ENCODE measurements at regions not wholly inside any gene's neighbourhood (a gene's known extent, or its start where the extent isn't known, plus 50 kb on each side); places are given as distances from the start of the nearest gene placed in this dataset.

DNA sequence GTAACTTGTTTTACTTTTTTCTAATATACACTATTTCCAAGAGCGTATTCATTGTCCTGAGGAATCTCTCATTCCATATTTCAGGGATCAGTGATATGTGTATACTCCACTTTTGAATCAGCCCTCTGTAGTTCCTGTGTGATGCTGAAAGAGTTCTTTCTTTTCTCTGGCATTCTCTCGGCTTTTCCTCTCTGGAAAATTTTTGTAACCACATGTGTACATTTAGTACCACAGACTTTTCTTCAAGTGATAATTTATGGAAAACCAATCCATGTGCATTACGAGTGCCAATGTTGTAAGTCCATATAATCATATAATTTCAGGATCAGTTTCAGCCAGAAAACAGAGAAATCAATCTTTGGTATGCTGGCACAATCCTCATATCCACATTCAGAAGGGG, 102.2 kb upstream of the MBNL2 start:
- Histone ChIP-seq H3K27me3 (ENCODE audit: control insufficient read depth in 1 of 2, insufficient read depth in 2 of 2, low read length in 2 of 2) (no peaks in the 10 kb centered on the region), H3K4me1 (ENCODE audit: control insufficient read depth in 2 of 2, insufficient read depth in 2 of 2, low read length in 1 of 2) (peaks cover 2% of the 10 kb centered on the region in 2 donors), H3K4me3 (ENCODE audit: low read depth in 1 of 2, low read length in 2 of 2) (no peak overlapping the region), H3K36me3 (ENCODE audit: control insufficient read depth in 2 of 2, insufficient read depth in 2 of 2, low read length in 1 of 2) (no peaks in the 10 kb centered on the region), H3K9me3 (ENCODE audit: control insufficient read depth in 2 of 2, insufficient read depth in 1 of 2, low read depth in 1 of 2, low read length in 1 of 2) (no peaks in the 10 kb centered on the region), H3K27ac (ENCODE audit: low read depth in 2 of 2, low read length in 1 of 2) (no peak overlapping the region)
- 79 to 82% methylated on average over 3 of the region's 3 CpGs for WGBS, 2 donors

DNA sequence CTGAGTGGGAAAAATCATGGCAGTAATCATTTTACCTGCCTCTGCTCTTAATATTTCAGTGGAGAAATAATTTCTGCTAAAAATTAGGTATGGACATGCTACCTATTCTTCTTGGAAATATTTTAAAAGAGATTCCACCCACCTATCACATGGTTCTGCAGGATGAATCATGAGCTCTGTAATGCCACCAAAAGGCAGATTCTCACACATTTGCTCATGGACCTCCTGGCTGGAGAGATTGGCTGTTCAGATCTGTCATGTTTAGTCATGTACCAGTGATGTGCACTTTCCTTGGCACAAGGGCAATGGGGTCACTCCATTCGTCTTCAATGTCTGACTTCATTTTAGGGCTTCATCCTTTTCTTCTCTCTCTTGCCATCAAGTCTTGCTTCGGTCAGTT, 101.8 kb upstream of the MBNL2 start:
- no peak overlapping the region for H3K4me3 ChIP-seq (ENCODE audit: low read depth in 1 of 2, low read length in 2 of 2)
- peaks cover 2 to 3% of the 10 kb centered on the region in 2 donors for H3K4me1 ChIP-seq (ENCODE audit: control insufficient read depth in 2 of 2, insufficient read depth in 2 of 2, low read length in 1 of 2)
- no peaks in the 10 kb centered on the region for H3K36me3 ChIP-seq (ENCODE audit: control insufficient read depth in 2 of 2, insufficient read depth in 2 of 2, low read length in 1 of 2)
- H3K9me3 ChIP-seq (ENCODE audit: control insufficient read depth in 2 of 2, insufficient read depth in 1 of 2, low read depth in 1 of 2, low read length in 1 of 2): no peaks in the 10 kb centered on the region
- no peaks in the 10 kb centered on the region for H3K27me3 ChIP-seq (ENCODE audit: control insufficient read depth in 1 of 2, insufficient read depth in 2 of 2, low read length in 2 of 2)
- peak overlapping the region in 1 of 2 donors; percentile 29 for H3K27ac ChIP-seq (ENCODE audit: low read depth in 2 of 2, low read length in 1 of 2)
- WGBS, 2 donors: 71 to 74% methylated on average over 2 of the region's 2 CpGs

DNA sequence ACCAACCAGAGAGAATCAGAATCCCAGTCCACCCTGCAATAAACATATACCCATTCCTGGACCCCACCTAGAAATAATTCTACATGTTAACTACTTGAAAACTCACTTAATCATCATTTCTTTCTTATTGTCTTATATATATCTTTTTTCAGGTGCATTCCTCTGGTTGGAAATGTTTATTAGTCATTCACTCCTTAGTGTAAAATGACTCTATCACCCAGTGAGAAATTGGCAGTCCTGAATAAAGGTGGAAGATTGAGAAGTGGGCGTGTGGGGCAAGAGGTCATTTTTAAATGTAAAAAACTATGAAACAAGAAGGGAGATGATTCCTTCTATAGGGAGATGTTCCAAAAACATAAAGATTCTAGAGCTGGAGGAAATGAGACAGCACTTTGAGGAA, 101.2 kb upstream of the MBNL2 start:
- Histone ChIP-seq H3K36me3 (ENCODE audit: control insufficient read depth in 2 of 2, insufficient read depth in 2 of 2, low read length in 1 of 2) (no peaks in the 10 kb centered on the region), H3K27ac (ENCODE audit: low read depth in 2 of 2, low read length in 1 of 2) (no peak overlapping the region), H3K9me3 (ENCODE audit: control insufficient read depth in 2 of 2, insufficient read depth in 1 of 2, low read depth in 1 of 2, low read length in 1 of 2) (no peaks in the 10 kb centered on the region), H3K4me1 (ENCODE audit: control insufficient read depth in 2 of 2, insufficient read depth in 2 of 2, low read length in 1 of 2) (peaks cover 3 to 5% of the 10 kb centered on the region in 2 donors), H3K27me3 (ENCODE audit: control insufficient read depth in 1 of 2, insufficient read depth in 2 of 2, low read length in 2 of 2) (no peaks in the 10 kb centered on the region), H3K4me3 (ENCODE audit: low read depth in 1 of 2, low read length in 2 of 2) (no peak overlapping the region)
- WGBS, 2 donors: 85% methylated on average over 1 of the region's 1 CpG

DNA sequence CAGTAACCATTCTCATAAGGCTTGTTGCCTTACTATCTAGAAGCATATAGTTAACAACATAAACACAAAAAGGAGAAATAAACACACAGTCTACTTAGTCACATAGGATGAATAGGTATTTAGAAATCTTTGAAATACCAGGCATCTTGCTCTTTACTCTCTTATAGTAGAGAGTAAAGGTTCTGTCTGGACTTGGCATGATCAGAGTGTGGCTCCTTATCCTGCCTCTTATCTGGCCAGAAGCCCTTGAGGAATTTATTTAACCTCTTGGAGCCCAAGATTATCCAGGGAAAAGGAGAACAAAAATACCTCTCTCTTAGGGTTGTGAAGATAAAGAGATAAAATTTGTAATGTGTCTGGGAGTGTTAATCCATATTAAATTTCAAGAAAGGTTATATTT, 100.2 kb upstream of the MBNL2 start:
- Histone ChIP-seq H3K27ac (ENCODE audit: low read depth in 2 of 2, low read length in 1 of 2) (no peak overlapping the region), H3K9me3 (ENCODE audit: control insufficient read depth in 2 of 2, insufficient read depth in 1 of 2, low read depth in 1 of 2, low read length in 1 of 2) (no peaks in the 10 kb centered on the region), H3K36me3 (ENCODE audit: control insufficient read depth in 2 of 2, insufficient read depth in 2 of 2, low read length in 1 of 2) (no peaks in the 10 kb centered on the region), H3K4me3 (ENCODE audit: low read depth in 1 of 2, low read length in 2 of 2) (no peak overlapping the region), H3K4me1 (ENCODE audit: control insufficient read depth in 2 of 2, insufficient read depth in 2 of 2, low read length in 1 of 2) (peaks cover 6 to 7% of the 10 kb centered on the region in 2 donors), H3K27me3 (ENCODE audit: control insufficient read depth in 1 of 2, insufficient read depth in 2 of 2, low read length in 2 of 2) (no peaks in the 10 kb centered on the region)

DNA sequence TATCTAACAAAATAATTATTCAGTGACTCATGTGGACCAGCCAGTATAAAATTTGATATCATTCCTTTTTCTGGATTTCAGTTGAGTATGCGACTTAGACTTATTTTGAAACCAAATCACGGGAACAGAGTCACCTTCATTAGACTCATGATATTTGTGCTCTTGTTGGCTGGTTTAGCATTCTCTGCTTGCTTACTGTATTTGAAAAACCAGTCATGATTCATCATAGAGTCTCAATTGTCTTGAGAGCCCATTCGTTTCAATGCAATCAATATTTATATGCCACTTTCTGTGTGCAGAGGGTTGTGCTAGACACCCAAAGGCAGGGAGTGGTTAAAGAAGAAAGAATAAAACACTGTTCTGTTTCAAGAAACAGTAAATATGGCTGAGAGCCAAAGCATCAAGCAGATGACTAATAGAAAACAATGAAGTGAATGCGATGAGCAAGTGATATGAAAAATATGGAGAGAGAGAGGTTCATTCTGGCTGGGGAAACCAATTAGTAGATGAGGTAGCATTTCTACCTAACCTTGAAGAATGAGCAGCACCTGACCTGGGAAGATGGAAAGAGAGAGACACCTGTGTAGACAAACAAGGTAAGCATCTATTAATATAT, 99.6 kb upstream of the MBNL2 start:
- peaks cover 6 to 7% of the 10 kb centered on the region in 2 donors for H3K4me1 ChIP-seq (ENCODE audit: control insufficient read depth in 2 of 2, insufficient read depth in 2 of 2, low read length in 1 of 2)
- no peaks in the 10 kb centered on the region for H3K9me3 ChIP-seq (ENCODE audit: control insufficient read depth in 2 of 2, insufficient read depth in 1 of 2, low read depth in 1 of 2, low read length in 1 of 2)
- WGBS, 2 donors: 36 to 42% methylated on average over 4 of the region's 4 CpGs
- no peaks in the 10 kb centered on the region for H3K36me3 ChIP-seq (ENCODE audit: control insufficient read depth in 2 of 2, insufficient read depth in 2 of 2, low read length in 1 of 2)
- H3K27ac ChIP-seq (ENCODE audit: low read depth in 2 of 2, low read length in 1 of 2): peak overlapping the region in 1 of 2 donors; percentile 9
- H3K4me3 ChIP-seq (ENCODE audit: low read depth in 1 of 2, low read length in 2 of 2): no peak overlapping the region
- H3K27me3 ChIP-seq (ENCODE audit: control insufficient read depth in 1 of 2, insufficient read depth in 2 of 2, low read length in 2 of 2): no peaks in the 10 kb centered on the region

DNA sequence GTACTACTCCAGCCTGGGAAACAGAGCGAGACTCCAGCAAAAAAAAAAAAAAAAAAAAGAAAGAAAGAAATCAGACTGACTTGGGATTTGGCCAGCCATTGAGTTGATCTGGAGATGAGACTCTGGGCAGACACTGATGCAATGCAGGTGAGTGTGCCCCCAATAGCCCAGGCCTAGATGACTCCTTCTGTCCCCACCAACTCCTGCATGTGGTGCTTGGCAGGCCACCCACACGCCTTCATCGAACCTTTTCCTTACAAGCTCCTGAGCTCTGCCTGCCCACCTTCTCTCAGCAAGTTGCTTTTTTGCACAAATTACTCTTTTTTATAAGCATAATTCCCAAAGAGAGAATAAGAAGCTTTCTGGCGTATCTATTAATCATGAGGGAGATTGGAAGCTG, 97.9 kb upstream of the MBNL2 start:
- H3K4me1 ChIP-seq (ENCODE audit: control insufficient read depth in 2 of 2, insufficient read depth in 2 of 2, low read length in 1 of 2): peaks cover 5% of the 10 kb centered on the region in 2 donors
- no peak overlapping the region for H3K4me3 ChIP-seq (ENCODE audit: low read depth in 1 of 2, low read length in 2 of 2)
- 86 to 89% methylated on average over 4 of the region's 4 CpGs for WGBS, 2 donors
- no peaks in the 10 kb centered on the region for H3K9me3 ChIP-seq (ENCODE audit: control insufficient read depth in 2 of 2, insufficient read depth in 1 of 2, low read depth in 1 of 2, low read length in 1 of 2)
- H3K36me3 ChIP-seq (ENCODE audit: control insufficient read depth in 2 of 2, insufficient read depth in 2 of 2, low read length in 1 of 2): no peaks in the 10 kb centered on the region
- H3K27ac ChIP-seq (ENCODE audit: low read depth in 2 of 2, low read length in 1 of 2): peak overlapping the region; percentile 64 to 89
- H3K27me3 ChIP-seq (ENCODE audit: control insufficient read depth in 1 of 2, insufficient read depth in 2 of 2, low read length in 2 of 2): no peaks in the 10 kb centered on the region

DNA sequence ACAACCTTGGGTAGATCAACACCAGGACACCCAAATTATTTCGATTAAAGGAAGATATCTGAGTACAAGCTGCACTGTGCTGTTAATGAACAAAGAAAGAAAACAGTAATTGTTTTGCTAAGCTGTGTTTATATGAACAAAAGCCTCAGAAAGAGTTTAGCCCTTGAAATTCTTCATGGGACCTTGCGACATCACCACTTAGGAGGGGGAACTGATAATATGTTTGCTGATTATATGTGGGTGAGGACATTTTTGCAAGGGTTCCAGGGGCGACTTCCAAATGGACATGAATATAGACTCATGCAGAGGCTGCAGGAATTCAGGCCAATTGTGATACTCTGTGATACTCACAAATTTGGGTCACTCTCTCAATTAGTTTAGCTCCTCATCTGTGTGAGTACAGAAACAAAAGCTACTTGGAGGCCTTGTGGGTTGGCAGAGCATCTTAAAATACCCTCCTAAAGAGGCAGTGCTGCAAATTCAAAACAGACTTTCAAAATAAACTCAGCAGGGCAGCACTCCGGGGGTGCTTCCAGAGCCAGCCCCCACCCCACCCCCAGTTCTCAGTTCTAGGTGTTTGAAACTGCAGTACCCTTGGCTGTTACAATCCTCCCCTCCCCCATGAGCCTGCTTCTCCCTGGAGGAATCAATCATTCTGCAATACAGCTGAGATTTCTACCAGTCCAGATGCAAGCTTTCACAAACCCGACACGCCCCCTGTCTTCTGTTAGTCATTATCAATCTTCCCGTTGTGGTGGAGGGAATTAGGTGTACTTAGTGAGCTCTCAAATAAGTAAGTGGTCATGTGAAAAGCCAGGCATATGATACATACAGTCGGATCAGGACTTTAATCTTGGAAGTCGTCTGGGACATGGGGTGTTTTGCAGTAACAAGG, 97.0 kb upstream of the MBNL2 start:
- Histone ChIP-seq H3K4me1 (ENCODE audit: control insufficient read depth in 2 of 2, insufficient read depth in 2 of 2, low read length in 1 of 2) (peaks cover 5% of the 10 kb centered on the region in 2 donors), H3K9me3 (ENCODE audit: control insufficient read depth in 2 of 2, insufficient read depth in 1 of 2, low read depth in 1 of 2, low read length in 1 of 2) (no peaks in the 10 kb centered on the region), H3K4me3 (ENCODE audit: low read depth in 1 of 2, low read length in 2 of 2) (no peak overlapping the region), H3K27me3 (ENCODE audit: control insufficient read depth in 1 of 2, insufficient read depth in 2 of 2, low read length in 2 of 2) (no peaks in the 10 kb centered on the region), H3K36me3 (ENCODE audit: control insufficient read depth in 2 of 2, insufficient read depth in 2 of 2, low read length in 1 of 2) (no peaks in the 10 kb centered on the region), H3K27ac (ENCODE audit: low read depth in 2 of 2, low read length in 1 of 2) (peak overlapping the region; percentile 80 to 89)
- 27 to 35% methylated on average over 9 of the region's 9 CpGs for WGBS, 2 donors

DNA sequence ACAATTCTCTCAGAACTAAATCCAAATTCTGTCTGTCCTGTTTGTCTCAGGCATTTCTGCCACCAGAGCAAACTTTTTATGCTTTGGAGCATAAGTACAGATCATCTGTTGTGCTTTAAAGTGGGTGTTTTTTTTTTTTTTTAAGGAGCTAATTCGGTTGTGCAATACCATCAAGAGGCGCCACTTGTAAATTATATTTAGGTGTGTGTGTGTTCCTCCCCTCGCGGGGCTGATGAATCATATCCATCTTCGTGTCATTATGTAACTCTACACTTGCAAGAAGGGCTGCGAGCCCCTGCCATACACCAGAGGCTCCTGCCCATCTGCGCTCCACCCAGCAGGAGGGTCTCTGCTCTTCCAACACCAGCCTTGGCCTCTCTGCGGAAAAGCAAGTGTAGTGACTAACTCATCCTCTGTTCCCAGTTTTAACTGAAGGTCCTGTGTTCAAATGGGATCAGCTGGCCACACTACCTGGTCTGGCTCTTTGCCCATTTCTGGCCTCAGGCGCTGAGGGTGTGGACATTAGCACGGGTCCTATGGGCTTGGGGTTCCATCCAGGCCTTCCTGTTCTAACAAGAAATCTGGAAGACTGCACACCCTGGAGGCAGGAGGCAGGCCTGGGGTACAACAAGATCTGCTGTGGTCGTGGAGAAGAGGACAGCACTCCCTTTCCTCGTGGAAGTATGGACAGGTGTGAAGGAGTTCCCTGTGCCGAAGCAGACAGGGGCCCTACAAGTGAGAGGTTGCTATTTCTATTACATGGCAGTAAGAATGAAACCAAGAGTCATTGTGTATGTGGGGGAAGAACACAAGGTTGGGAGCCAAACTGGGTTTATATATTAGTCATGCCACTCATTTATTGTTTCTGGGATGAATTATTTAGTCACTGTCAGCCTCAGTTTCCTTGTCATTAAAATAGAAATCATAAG, 96.1 kb upstream of the MBNL2 start:
- Histone ChIP-seq H3K36me3 (ENCODE audit: control insufficient read depth in 2 of 2, insufficient read depth in 2 of 2, low read length in 1 of 2) (no peaks in the 10 kb centered on the region), H3K9me3 (ENCODE audit: control insufficient read depth in 2 of 2, insufficient read depth in 1 of 2, low read depth in 1 of 2, low read length in 1 of 2) (no peaks in the 10 kb centered on the region), H3K27me3 (ENCODE audit: control insufficient read depth in 1 of 2, insufficient read depth in 2 of 2, low read length in 2 of 2) (no peaks in the 10 kb centered on the region), H3K4me1 (ENCODE audit: control insufficient read depth in 2 of 2, insufficient read depth in 2 of 2, low read length in 1 of 2) (peaks cover 5% of the 10 kb centered on the region in 2 donors), H3K27ac (ENCODE audit: low read depth in 2 of 2, low read length in 1 of 2) (peak overlapping the region; percentile 89 to 93), H3K4me3 (ENCODE audit: low read depth in 1 of 2, low read length in 2 of 2) (no peak overlapping the region)
- whole genome bisulfite sequencing, 2 donors: 32 to 49% methylated on average over 13 of the region's 13 CpGs

DNA sequence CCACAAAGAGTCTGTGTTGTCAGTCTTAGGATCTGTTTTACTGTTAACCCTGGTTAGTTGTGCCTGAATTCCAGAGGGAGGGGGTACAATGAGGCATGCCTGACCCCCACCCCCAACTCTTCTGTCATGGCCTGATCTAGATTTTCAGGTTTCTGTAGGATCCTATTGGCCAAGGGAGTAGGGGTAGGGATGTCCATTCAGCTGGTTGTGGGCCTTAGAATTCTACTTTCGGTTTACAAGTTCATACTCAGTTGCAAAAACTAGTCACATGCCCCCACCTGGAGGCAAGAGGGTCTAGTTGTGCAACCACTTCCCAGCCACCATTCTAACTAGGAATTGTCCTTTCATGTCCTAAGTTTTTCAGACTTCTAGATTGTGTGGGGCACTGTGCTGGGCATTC, 94.3 kb upstream of the MBNL2 start:
- 79 to 93% methylated on average over 1 of the region's 1 CpG for WGBS, 2 donors
- Histone ChIP-seq H3K4me1 (ENCODE audit: control insufficient read depth in 2 of 2, insufficient read depth in 2 of 2, low read length in 1 of 2) (peaks cover 5% of the 10 kb centered on the region in 2 donors), H3K9me3 (ENCODE audit: control insufficient read depth in 2 of 2, insufficient read depth in 1 of 2, low read depth in 1 of 2, low read length in 1 of 2) (no peaks in the 10 kb centered on the region), H3K27ac (ENCODE audit: low read depth in 2 of 2, low read length in 1 of 2) (no peak overlapping the region), H3K27me3 (ENCODE audit: control insufficient read depth in 1 of 2, insufficient read depth in 2 of 2, low read length in 2 of 2) (no peaks in the 10 kb centered on the region), H3K4me3 (ENCODE audit: low read depth in 1 of 2, low read length in 2 of 2) (no peak overlapping the region), H3K36me3 (ENCODE audit: control insufficient read depth in 2 of 2, insufficient read depth in 2 of 2, low read length in 1 of 2) (no peaks in the 10 kb centered on the region)
